ENCODE measurements at regions not wholly inside any gene's neighbourhood (a gene's known extent, or its start where the extent isn't known, plus 50 kb on each side); places are given as distances from the start of the nearest gene placed in this dataset.

DNA sequence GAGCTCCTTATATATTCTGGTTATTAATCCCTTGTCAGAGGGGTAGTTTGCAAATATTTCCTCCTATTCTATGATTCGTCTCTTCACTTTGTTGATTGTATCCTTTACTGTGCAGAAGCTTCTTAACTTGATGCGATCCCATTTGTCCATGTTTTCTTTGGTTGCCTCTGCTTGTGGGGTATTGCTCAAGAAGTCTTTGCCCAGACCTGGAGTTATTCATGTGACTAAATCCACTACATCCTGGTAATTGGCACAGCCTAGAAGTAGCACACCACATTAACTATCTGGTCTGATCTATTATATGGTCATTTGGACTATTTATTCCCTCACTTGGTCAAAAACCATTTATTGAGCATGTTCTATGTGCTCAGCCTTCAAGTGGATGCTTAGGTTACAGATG, 164.8 kb upstream of the ATP11B start:
- Histone ChIP-seq H4K20me1 (ENCODE audit: insufficient read depth, low read length) (no peaks in the 10 kb centered on the region), H3K79me2 (ENCODE audit: insufficient read depth, low read length) (no peaks in the 10 kb centered on the region), H3K36me3 (ENCODE audit: insufficient read depth, low read length) (no peaks in the 10 kb centered on the region), H3K4me1 (ENCODE audit: insufficient read depth, low read length, severe bottlenecking) (no peaks in the 10 kb centered on the region), H3K9me2 (ENCODE audit: low read depth, low read length) (no peaks in the 10 kb centered on the region), H3F3A (ENCODE audit: insufficient read depth, low read length) (no peaks in the 10 kb centered on the region), H3K27me3 (ENCODE audit: insufficient read depth, low read length) (no peaks in the 10 kb centered on the region), H3K9ac (ENCODE audit: low read length) (no peak overlapping the region), H3K4me3 (ENCODE audit: low read depth, low read length, poor library complexity, severe bottlenecking) (no peak overlapping the region), H3K9me3 (ENCODE audit: low read length) (no peaks in the 10 kb centered on the region), H3K4me2 (ENCODE audit: low read length) (no peak overlapping the region), H3K27ac (ENCODE audit: low read depth, low read length, poor library complexity, severe bottlenecking) (no peak overlapping the region), H2AFZ (ENCODE audit: low read length) (no peak overlapping the region)
- TF ChIP-seq EZH2 (IDR thresholded peaks at IDR 0.05; ENCODE audit: borderline replicate concordance, low read length): no peak
- TF ChIP-seq, protein P1, sequence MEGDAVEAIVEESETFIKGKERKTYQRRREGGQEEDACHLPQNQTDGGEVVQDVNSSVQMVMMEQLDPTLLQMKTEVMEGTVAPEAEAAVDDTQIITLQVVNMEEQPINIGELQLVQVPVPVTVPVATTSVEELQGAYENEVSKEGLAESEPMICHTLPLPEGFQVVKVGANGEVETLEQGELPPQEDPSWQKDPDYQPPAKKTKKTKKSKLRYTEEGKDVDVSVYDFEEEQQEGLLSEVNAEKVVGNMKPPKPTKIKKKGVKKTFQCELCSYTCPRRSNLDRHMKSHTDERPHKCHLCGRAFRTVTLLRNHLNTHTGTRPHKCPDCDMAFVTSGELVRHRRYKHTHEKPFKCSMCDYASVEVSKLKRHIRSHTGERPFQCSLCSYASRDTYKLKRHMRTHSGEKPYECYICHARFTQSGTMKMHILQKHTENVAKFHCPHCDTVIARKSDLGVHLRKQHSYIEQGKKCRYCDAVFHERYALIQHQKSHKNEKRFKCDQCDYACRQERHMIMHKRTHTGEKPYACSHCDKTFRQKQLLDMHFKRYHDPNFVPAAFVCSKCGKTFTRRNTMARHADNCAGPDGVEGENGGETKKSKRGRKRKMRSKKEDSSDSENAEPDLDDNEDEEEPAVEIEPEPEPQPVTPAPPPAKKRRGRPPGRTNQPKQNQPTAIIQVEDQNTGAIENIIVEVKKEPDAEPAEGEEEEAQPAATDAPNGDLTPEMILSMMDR (IDR thresholded peaks at IDR 0.05; ENCODE audit: low read length): no peak

DNA sequence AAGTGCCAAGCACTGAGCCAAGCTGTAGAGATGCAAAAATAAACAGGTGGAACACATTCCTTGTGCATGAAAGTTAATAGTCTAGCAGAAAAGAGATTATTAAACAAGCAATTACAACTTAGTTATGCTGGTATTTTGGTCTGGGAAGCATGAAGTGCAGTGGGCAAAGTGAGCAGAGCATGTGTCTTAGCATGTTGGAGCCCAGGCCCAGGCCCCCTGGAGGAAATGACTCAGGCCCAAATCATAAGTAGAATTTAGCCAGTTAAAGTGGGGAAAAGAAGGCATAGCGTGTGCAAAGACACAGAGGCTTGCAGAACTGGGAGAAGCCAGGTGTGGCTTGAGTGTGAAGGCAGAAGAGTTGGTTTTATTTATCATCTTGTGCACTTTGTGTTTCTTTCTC, 163.8 kb upstream of the ATP11B start:
- H3K9me3 ChIP-seq (ENCODE audit: low read length): no peaks in the 10 kb centered on the region
- no peak overlapping the region for H3K4me2 ChIP-seq (ENCODE audit: low read length)
- H3K4me1 ChIP-seq (ENCODE audit: insufficient read depth, low read length, severe bottlenecking): no peaks in the 10 kb centered on the region
- no peak overlapping the region for H3K9ac ChIP-seq (ENCODE audit: low read length)
- H3F3A ChIP-seq (ENCODE audit: insufficient read depth, low read length): no peaks in the 10 kb centered on the region
- H4K20me1 ChIP-seq (ENCODE audit: insufficient read depth, low read length): no peaks in the 10 kb centered on the region
- no peaks in the 10 kb centered on the region for H3K27me3 ChIP-seq (ENCODE audit: insufficient read depth, low read length)
- no peak overlapping the region for H3K4me3 ChIP-seq (ENCODE audit: low read depth, low read length, poor library complexity, severe bottlenecking)
- H3K27ac ChIP-seq (ENCODE audit: low read depth, low read length, poor library complexity, severe bottlenecking): no peak overlapping the region
- H2AFZ ChIP-seq (ENCODE audit: low read length): no peak overlapping the region
- H3K9me2 ChIP-seq (ENCODE audit: low read depth, low read length): no peaks in the 10 kb centered on the region
- TF ChIP-seq EZH2 (IDR thresholded peaks at IDR 0.05; ENCODE audit: borderline replicate concordance, low read length): no peak
- TF ChIP-seq, protein P1 (IDR thresholded peaks at IDR 0.05; ENCODE audit: low read length): no peak
- H3K79me2 ChIP-seq (ENCODE audit: insufficient read depth, low read length): no peaks in the 10 kb centered on the region
- H3K36me3 ChIP-seq (ENCODE audit: insufficient read depth, low read length): no peaks in the 10 kb centered on the region

DNA sequence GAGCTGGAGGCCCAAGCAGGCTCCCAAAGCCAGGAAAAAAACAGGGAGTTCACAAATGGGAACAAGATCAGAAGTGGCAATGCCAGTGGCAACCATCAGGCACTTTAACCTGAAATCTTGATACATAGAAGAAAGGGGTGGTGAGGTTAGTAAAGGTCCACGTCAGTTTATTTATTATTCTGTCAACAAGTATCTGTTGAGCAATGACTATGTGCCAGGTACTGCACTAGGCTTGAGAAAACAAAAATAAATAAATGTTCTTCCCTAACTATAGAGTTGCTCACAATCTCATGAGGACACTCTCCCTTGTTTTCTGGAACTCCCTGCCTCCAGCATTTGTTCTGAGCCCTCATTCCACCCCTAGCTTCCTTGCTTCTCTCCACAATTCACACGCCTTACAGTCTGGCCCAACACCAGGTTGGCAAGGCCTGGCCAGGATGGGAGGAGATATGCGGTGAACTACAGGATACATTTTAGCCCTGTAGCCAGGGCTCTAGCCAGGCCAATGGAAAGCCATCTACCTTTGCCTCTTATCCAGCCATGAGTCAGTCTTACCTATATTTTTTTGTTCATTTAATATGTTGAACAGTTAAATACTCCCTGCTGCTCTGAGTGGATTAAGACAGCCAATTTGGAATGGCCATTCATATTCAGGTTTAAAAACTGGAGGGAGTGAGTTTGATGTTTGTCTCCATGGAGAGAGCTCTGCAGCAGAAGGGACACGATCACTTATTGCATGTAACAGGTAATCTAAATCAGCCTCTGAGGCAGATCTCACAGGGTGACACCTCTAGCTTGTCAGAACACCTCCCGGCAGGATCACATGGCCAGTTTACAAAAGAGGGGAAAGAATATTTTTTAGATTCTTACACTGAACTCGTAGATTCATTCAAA, 161.9 kb upstream of the ATP11B start:
- Histone ChIP-seq H3K4me2 (ENCODE audit: low read length) (no peak overlapping the region), H3K36me3 (ENCODE audit: insufficient read depth, low read length) (no peaks in the 10 kb centered on the region), H3K79me2 (ENCODE audit: insufficient read depth, low read length) (no peaks in the 10 kb centered on the region), H4K20me1 (ENCODE audit: insufficient read depth, low read length) (no peaks in the 10 kb centered on the region), H3K4me1 (ENCODE audit: insufficient read depth, low read length, severe bottlenecking) (no peaks in the 10 kb centered on the region), H3K9me3 (ENCODE audit: low read length) (no peaks in the 10 kb centered on the region), H3K4me3 (ENCODE audit: low read depth, low read length, poor library complexity, severe bottlenecking) (no peak overlapping the region), H3K27me3 (ENCODE audit: insufficient read depth, low read length) (no peaks in the 10 kb centered on the region), H3K27ac (ENCODE audit: low read depth, low read length, poor library complexity, severe bottlenecking) (no peak overlapping the region), H3K9ac (ENCODE audit: low read length) (no peak overlapping the region), H3F3A (ENCODE audit: insufficient read depth, low read length) (no peaks in the 10 kb centered on the region), H3K9me2 (ENCODE audit: low read depth, low read length) (no peaks in the 10 kb centered on the region), H2AFZ (ENCODE audit: low read length) (no peak overlapping the region)
- TF ChIP-seq EZH2 (IDR thresholded peaks at IDR 0.05; ENCODE audit: borderline replicate concordance, low read length): no peak
- TF ChIP-seq, protein P1 (IDR thresholded peaks at IDR 0.05; ENCODE audit: low read length): no peak

All from OCI-LY1 (cell line).